ENCODE measurements at regions not wholly inside any gene's neighbourhood (a gene's known extent, or its start where the extent isn't known, plus 50 kb on each side); places are given as distances from the start of the nearest gene placed in this dataset.

DNA sequence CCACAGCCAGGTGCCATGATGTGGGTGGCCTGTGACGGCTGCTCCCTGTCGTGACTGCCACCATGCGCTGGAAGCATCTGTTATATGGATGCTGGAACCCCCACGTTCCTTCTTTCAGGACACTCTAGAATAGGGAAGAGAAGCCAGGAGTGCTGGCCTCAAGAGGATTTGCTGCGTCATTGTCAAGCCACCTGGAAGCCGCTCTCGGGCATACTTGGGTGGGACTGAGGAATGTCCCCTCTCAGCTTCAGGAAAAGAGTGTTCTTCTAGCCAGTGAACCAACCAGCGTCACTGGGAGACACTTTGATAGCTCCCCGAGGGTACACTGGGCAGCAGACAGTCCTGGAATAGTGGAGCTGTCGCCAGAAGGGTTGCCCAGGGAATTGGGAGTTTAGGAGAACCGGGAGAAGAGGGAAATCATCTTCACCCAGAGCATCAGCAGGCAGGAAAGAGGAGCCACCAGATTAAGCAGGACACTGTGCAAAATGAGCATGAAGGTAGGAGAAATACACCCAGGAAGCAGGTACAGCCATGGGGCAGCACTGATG lies 130.8 kb upstream of the SASH1 start:
- TF ChIP-seq, protein P1, sequence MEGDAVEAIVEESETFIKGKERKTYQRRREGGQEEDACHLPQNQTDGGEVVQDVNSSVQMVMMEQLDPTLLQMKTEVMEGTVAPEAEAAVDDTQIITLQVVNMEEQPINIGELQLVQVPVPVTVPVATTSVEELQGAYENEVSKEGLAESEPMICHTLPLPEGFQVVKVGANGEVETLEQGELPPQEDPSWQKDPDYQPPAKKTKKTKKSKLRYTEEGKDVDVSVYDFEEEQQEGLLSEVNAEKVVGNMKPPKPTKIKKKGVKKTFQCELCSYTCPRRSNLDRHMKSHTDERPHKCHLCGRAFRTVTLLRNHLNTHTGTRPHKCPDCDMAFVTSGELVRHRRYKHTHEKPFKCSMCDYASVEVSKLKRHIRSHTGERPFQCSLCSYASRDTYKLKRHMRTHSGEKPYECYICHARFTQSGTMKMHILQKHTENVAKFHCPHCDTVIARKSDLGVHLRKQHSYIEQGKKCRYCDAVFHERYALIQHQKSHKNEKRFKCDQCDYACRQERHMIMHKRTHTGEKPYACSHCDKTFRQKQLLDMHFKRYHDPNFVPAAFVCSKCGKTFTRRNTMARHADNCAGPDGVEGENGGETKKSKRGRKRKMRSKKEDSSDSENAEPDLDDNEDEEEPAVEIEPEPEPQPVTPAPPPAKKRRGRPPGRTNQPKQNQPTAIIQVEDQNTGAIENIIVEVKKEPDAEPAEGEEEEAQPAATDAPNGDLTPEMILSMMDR (IDR thresholded peaks at IDR 0.05; ENCODE audit: low read length), result no peak
- no peak for TF ChIP-seq EZH2 (IDR thresholded peaks at IDR 0.05; ENCODE audit: borderline replicate concordance, low read length)

Measured in OCI-LY1 (cell line).